WTC11 (cell line): ENCODE measurements at regions not wholly inside any gene's neighbourhood (a gene's known extent, or its start where the extent isn't known, plus 50 kb on each side); places are given as distances from the start of the nearest gene placed in this dataset.

Experiments
- ATAC-seq: fragments of 200-7000 bp; cut with Tn5 transposase; 2 replicates; pipeline ENCODE4 v1.10.0; 2021; ENCODE audit warnings: mild to moderate bottlenecking, moderate library complexity
- CTCF ChIA-PET: fragments of 300-600 bp; sonication (Branson Sonifier 250); formaldehyde crosslinking; loops from one replicate; lab custom pipeline; 2021; ENCODE audit warnings: antibody characterized with exemption; lab: Charles Lee
- POLR2A ChIA-PET: fragments of 350-600 bp; sonication (Branson Sonifier 250); formaldehyde crosslinking; loops from one replicate; lab custom pipeline; 2021; ENCODE audit warnings: antibody characterized with exemption; lab: Charles Lee
- DNase-seq: peaks from one replicate; pipeline ENCODE4 v3.0.0; 2021; ENCODE audit warnings: low spot score
- H3K27ac Mint-ChIP-seq: 2 replicates; pipeline ENCODE4 v1.8.0; 2021; ENCODE audit warnings: mixed read lengths
- H3K27me3 Mint-ChIP-seq: 2 replicates; pipeline ENCODE4 v1.8.0; 2021; ENCODE audit warnings: low read depth, mild to moderate bottlenecking, moderate library complexity, mixed read lengths
- H3K36me3 Mint-ChIP-seq: 2 replicates; pipeline ENCODE4 v1.8.0; 2021; ENCODE audit warnings: mixed read lengths
- H3K4me1 Mint-ChIP-seq: 2 replicates; pipeline ENCODE4 v1.8.0; 2022; ENCODE audit warnings: mixed read lengths
- H3K4me3 Mint-ChIP-seq: 2 replicates; pipeline ENCODE4 v1.8.0; 2021; ENCODE audit warnings: mild to moderate bottlenecking, moderate library complexity, mixed read lengths
- H3K9me3 Mint-ChIP-seq: 2 replicates; pipeline ENCODE4 v1.8.0; 2021; ENCODE audit warnings: mixed read lengths
- CREB1 ChIP-seq: sonication (generic); formaldehyde crosslinking; IDR thresholded peaks from 2 replicates; pipeline ENCODE4 v1.8.0; 2023; ENCODE audit warnings: mild to moderate bottlenecking, missing genetic modification reagents
- E2F1 ChIP-seq: sonication (generic); formaldehyde crosslinking; IDR thresholded peaks from 2 replicates; pipeline ENCODE4 v1.8.0; 2022; ENCODE audit warnings: mild to moderate bottlenecking, missing genetic modification reagents
- ESRRA ChIP-seq: sonication (generic); formaldehyde crosslinking; IDR thresholded peaks from 2 replicates; pipeline ENCODE4 v1.8.1; 2022; ENCODE audit warnings: mild to moderate bottlenecking, missing genetic modification reagents, borderline replicate concordance
- JUN ChIP-seq: sonication (generic); formaldehyde crosslinking; IDR thresholded peaks from 2 replicates; pipeline ENCODE4 v1.8.0; 2023; ENCODE audit warnings: mild to moderate bottlenecking, missing genetic modification reagents
- NFE2L1 ChIP-seq: sonication (generic); formaldehyde crosslinking; IDR thresholded peaks from 2 replicates; pipeline ENCODE4 v1.8.1; 2023; ENCODE audit warnings: missing genetic modification reagents
- RORB ChIP-seq: fragments of 250-450 bp; sonication (Bioruptor Pico); IDR thresholded peaks from 2 replicates; pipeline ENCODE4 v1.9.0; 2021; ENCODE audit warnings: mild to moderate bottlenecking
- SMAD3 ChIP-seq: sonication (generic); formaldehyde crosslinking; IDR thresholded peaks from 2 replicates; pipeline ENCODE4 v1.8.0; 2022; ENCODE audit warnings: missing genetic modification reagents, mild to moderate bottlenecking, borderline replicate concordance
- ZNF121 ChIP-seq: sonication (generic); formaldehyde crosslinking; IDR thresholded peaks from 2 replicates; pipeline ENCODE4 v1.8.0; 2023; ENCODE audit warnings: missing genetic modification reagents
- ZNF219 ChIP-seq: sonication (generic); formaldehyde crosslinking; IDR thresholded peaks from 2 replicates; pipeline ENCODE4 v1.8.0; 2023; ENCODE audit warnings: missing genetic modification reagents, mild to moderate bottlenecking, borderline replicate concordance
- ZNF281 ChIP-seq: sonication (generic); formaldehyde crosslinking; IDR thresholded peaks from 2 replicates; pipeline ENCODE4 v1.8.0; 2023; ENCODE audit warnings: mild to moderate bottlenecking, missing genetic modification reagents
- ZNF396 ChIP-seq: fragments of 250-450 bp; sonication (Bioruptor Pico); IDR thresholded peaks from 2 replicates; pipeline ENCODE4 v1.8.0; 2021; ENCODE audit warnings: mild to moderate bottlenecking, moderate library complexity, borderline replicate concordance
- TF ChIP-seq, protein P1 (sequence below): fragments of 250-450 bp; sonication (Bioruptor Pico); conservative IDR thresholded peaks from 2 replicates; pipeline ENCODE4 v1.9.0; 2021; ENCODE audit warnings: mild to moderate bottlenecking
- TF ChIP-seq, protein P2 (sequence below): sonication (generic); formaldehyde crosslinking; IDR thresholded peaks from 2 replicates; pipeline ENCODE4 v1.8.0; 2022; ENCODE audit warnings: missing genetic modification reagents

- DNase-seq (no peak), ATAC-seq (no peak)
- H3K4me1 Mint-ChIP-seq: peaks cover 9% of the 10 kb centered on the region
- no peak for TF ChIP-seq E2F1 (CRISPR knock-in tag)
- POLR2A ChIA-PET: no interaction called here
- no peak overlapping the region for H3K27ac Mint-ChIP-seq
- no peaks in the 10 kb centered on the region for H3K27me3 Mint-ChIP-seq
- CTCF ChIA-PET: no interaction called here
- H3K36me3 Mint-ChIP-seq: no peaks in the 10 kb centered on the region
- H3K4me3 Mint-ChIP-seq: no peak overlapping the region
- no peaks in the 10 kb centered on the region for H3K9me3 Mint-ChIP-seq
Observed at GRCh38 chr14:53384536-53384935, 231.4 kb upstream of the DDHD1 start.

GRCh38 chr14:53384073-53384472, 230.9 kb upstream of the DDHD1 start:
- peaks cover 9% of the 10 kb centered on the region for H3K4me1 Mint-ChIP-seq
- TF ChIP-seq ZNF219 (CRISPR knock-in tag) (no peak), SMAD3 (no peak), ZNF396 (no peak), NFE2L1 (no peak), ZNF281 (no peak), ESRRA (CRISPR knock-in tag) (no peak), JUN (CRISPR knock-in tag) (no peak), RORB (CRISPR knock-in tag) (no peak), CREB1 (no peak)
- TF ChIP-seq, protein P1, sequence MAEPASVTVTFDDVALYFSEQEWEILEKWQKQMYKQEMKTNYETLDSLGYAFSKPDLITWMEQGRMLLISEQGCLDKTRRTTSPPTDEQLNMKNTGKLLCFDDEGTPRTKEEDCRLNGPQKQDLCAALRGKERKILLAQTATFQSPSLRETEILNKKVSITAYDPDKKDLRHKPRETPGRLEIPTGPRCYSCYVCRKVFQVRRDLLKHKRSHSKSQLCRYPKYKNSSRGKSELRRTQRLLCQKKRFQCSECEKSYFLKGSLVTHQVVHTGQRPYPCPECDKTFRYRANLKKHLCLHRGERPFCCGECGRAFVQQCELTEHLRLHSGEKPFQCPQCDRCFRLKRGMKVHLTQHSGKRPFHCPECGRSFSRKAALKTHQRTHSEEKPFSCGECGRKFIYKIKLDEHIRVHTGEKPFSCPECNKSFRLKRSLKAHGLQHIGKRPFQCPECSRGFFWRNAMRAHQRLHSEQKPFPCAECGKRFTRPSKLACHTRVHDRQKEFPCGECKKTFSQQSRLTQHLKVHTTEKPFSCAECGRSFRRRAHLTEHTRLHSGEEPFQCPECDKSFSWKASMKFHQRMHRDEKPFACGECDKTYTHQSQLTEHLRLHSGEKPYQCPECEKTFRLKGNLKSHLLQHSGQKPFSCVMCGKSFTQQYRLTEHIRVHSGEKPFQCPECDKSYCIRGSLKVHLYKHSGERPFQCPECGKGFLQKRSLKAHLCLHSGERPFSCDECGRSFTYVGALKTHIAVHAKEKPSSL: no peak
- TF ChIP-seq, protein P2, sequence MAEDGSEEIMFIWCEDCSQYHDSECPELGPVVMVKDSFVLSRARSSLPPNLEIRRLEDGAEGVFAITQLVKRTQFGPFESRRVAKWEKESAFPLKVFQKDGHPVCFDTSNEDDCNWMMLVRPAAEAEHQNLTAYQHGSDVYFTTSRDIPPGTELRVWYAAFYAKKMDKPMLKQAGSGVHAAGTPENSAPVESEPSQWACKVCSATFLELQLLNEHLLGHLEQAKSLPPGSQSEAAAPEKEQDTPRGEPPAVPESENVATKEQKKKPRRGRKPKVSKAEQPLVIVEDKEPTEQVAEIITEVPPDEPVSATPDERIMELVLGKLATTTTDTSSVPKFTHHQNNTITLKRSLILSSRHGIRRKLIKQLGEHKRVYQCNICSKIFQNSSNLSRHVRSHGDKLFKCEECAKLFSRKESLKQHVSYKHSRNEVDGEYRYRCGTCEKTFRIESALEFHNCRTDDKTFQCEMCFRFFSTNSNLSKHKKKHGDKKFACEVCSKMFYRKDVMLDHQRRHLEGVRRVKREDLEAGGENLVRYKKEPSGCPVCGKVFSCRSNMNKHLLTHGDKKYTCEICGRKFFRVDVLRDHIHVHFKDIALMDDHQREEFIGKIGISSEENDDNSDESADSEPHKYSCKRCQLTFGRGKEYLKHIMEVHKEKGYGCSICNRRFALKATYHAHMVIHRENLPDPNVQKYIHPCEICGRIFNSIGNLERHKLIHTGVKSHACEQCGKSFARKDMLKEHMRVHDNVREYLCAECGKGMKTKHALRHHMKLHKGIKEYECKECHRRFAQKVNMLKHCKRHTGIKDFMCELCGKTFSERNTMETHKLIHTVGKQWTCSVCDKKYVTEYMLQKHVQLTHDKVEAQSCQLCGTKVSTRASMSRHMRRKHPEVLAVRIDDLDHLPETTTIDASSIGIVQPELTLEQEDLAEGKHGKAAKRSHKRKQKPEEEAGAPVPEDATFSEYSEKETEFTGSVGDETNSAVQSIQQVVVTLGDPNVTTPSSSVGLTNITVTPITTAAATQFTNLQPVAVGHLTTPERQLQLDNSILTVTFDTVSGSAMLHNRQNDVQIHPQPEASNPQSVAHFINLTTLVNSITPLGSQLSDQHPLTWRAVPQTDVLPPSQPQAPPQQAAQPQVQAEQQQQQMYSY: no peak
- ATAC-seq (no peak), DNase-seq (no peak)
- no peaks in the 10 kb centered on the region for H3K9me3 Mint-ChIP-seq
- H3K4me3 Mint-ChIP-seq: no peak overlapping the region
- CTCF ChIA-PET: no interaction called here
- H3K27me3 Mint-ChIP-seq: no peaks in the 10 kb centered on the region
- POLR2A ChIA-PET: no interaction called here
- no peaks in the 10 kb centered on the region for H3K36me3 Mint-ChIP-seq
- H3K27ac Mint-ChIP-seq: no peak overlapping the region

GRCh38 chr14:53381895-53382294, 228.8 kb upstream of the DDHD1 start:
- ATAC-seq (no peak), DNase-seq (no peak)
- H3K36me3 Mint-ChIP-seq: no peaks in the 10 kb centered on the region
- H3K27ac Mint-ChIP-seq: no peak overlapping the region
- CTCF ChIA-PET: no interaction called here
- H3K9me3 Mint-ChIP-seq: no peaks in the 10 kb centered on the region
- no peak overlapping the region for H3K4me3 Mint-ChIP-seq
- H3K27me3 Mint-ChIP-seq: no peaks in the 10 kb centered on the region
- no peak for TF ChIP-seq ZNF121 (CRISPR knock-in tag)
- TF ChIP-seq ZNF396: no peak
- TF ChIP-seq, all 79 proteins: peak for 0
- POLR2A ChIA-PET: no interaction called here
- 0 out of 2 replicates have a peak, but pooled peaks cover 2% of the 10 kb centered on the region for H3K4me1 Mint-ChIP-seq
